CD4-positive, alpha-beta T cell (primary cell): ENCODE measurements at regions not wholly inside any gene's neighbourhood (a gene's known extent, or its start where the extent isn't known, plus 50 kb on each side); places are given as distances from the start of the nearest gene placed in this dataset.

Experiments used
- ATAC-seq: fragments of 200-7000 bp; cut with Tn5 transposase; one replicate; pipeline ENCODE4 v1.10.0; 2022; ENCODE audit warnings: mild to moderate bottlenecking; ENCODE audit not compliant: poor library complexity
- CTCF ChIA-PET: fragments of 350-600 bp; sonication (Branson Sonifier 250); formaldehyde crosslinking; loops from one replicate; lab custom pipeline; 2021; ENCODE audit warnings: antibody characterized with exemption, inconsistent platforms; lab: Charles Lee
- POLR2A ChIA-PET: fragments of 350-600 bp; sonication (Branson Sonifier 250); formaldehyde crosslinking; loops from one replicate; lab custom pipeline; 2021; ENCODE audit warnings: antibody characterized with exemption, inconsistent platforms; lab: Charles Lee
- DNase-seq, 14 experiments: peaks; one replicate each; pipeline ENCODE4 v3.0.0-alpha.2; 2013 to 2020; ENCODE audit warnings: mixed read lengths in 2 of 14
- H3K27ac ChIP-seq, 2 donors: one replicate each; pipeline versions ENCODE4 v1.5.1 to v1.7.0; 2013; ENCODE audit warnings: low read length in 2 of 2, low read depth in 1 of 2, mild to moderate bottlenecking in 1 of 2
- H3K27me3 ChIP-seq, 2 experiments: 1 replicate in 1 of 2; 2 replicates in 1 of 2; pipeline versions ENCODE4 v1.6.1 to v1.7.0; 2013; ENCODE audit warnings: low read length in 2 of 2, control low read depth in 1 of 2, mild to moderate bottlenecking in 1 of 2, moderate library complexity in 1 of 2; ENCODE audit not compliant: insufficient read depth in 2 of 2, control insufficient read depth in 1 of 2
- H3K36me3 ChIP-seq: one replicate; pipeline ENCODE4 v1.6.1; 2013; ENCODE audit warnings: low read length, control low read depth; ENCODE audit not compliant: insufficient read depth
- H3K4me1 ChIP-seq: one replicate; pipeline ENCODE4 v1.6.1; 2013; ENCODE audit warnings: low read length, control low read depth; ENCODE audit not compliant: insufficient read depth
- H3K4me3 ChIP-seq: one replicate; pipeline ENCODE4 v1.5.1; 2013; ENCODE audit warnings: mild to moderate bottlenecking, low read length, moderate library complexity
- H3K9me3 ChIP-seq, 2 experiments: 1 replicate in 1 of 2; 2 replicates in 1 of 2; pipeline versions ENCODE4 v1.6.1 to v1.7.0; 2013; ENCODE audit warnings: low read length in 2 of 2, mild to moderate bottlenecking in 2 of 2, control low read depth in 1 of 2, moderate library complexity in 1 of 2; ENCODE audit not compliant: control insufficient read depth in 1 of 2, insufficient read depth in 1 of 2
- H3K27ac Mint-ChIP-seq: one replicate; pipeline ENCODE4 v1.8.0; 2020; ENCODE audit warnings: mixed read lengths
- H3K27me3 Mint-ChIP-seq: one replicate; pipeline ENCODE4 v1.8.0; 2021; ENCODE audit warnings: mixed read lengths
- H3K36me3 Mint-ChIP-seq: one replicate; pipeline ENCODE4 v1.8.0; 2021; ENCODE audit warnings: low read depth, mixed read lengths
- H3K4me1 Mint-ChIP-seq: one replicate; pipeline ENCODE4 v1.8.0; 2021; ENCODE audit warnings: low read depth, mixed read lengths
- H3K4me3 Mint-ChIP-seq: one replicate; pipeline ENCODE4 v1.8.0; 2020; ENCODE audit warnings: mild to moderate bottlenecking, mixed read lengths
- H3K9me3 Mint-ChIP-seq: one replicate; pipeline ENCODE4 v1.8.0; 2020; ENCODE audit warnings: mixed read lengths
- CTCF ChIP-seq: fragments of 200-600 bp; IDR thresholded peaks from one replicate; pipeline ENCODE4 v1.8.0; 2022; ENCODE audit warnings: antibody characterized with exemption, mild to moderate bottlenecking
- intact Hi-C, 2 experiments: fragments of 100-400 bp; cut with DNase I in 1 of 2; cut with micrococcal nuclease in 1 of 2; formaldehyde crosslinking; loops; one replicate each; pipeline versions ENCODE4 v1.15.1 to v1.9.0; 2023 to 2025; cut with DNase I, micrococcal nuclease

DNA sequence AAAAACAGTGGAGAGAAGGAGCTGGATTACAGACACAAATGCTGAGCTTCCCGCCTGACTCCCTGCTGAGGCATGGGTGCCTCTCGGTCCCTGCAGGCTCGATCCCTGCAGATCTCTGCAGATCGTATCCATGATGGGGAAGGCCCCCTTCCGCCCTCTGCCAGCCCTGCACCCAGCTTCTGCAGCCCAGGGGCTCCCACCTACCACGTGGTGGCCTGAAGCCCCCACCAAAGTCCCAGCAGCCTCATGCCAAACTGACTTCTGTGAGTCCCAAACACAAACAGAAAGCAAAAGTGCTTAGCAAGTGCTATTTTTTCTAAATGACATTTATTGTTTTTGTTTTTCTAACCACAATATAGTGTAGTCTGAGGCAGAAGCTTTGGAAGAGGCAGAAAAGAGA is 127.1 kb upstream of the CHST15 start:
- intact Hi-C loops: no loop called here
- H3K36me3 ChIP-seq: no peaks in the 10 kb centered on the region
- H3K4me1 ChIP-seq: no peaks in the 10 kb centered on the region
- CTCF ChIA-PET: no interaction called here
- H3K27ac ChIP-seq: no peak overlapping the region
- Mint-ChIP-seq H3K27me3 (peaks cover 7% of the 10 kb centered on the region), H3K4me3 (no peak overlapping the region), H3K36me3 (peaks cover 1% of the 10 kb centered on the region), H3K4me1 (no peaks in the 10 kb centered on the region), H3K27ac (no peak overlapping the region), H3K9me3 (no peaks in the 10 kb centered on the region)
- no peaks in the 10 kb centered on the region for H3K27me3 ChIP-seq
- POLR2A ChIA-PET: no interaction called here
- ATAC-seq: no peak
- H3K4me3 ChIP-seq: no peak overlapping the region
- H3K9me3 ChIP-seq: peaks cover 0 to 4% of the 10 kb centered on the region in 2 experiments
- no peak for TF ChIP-seq CTCF
- DNase-seq: no peak

DNA sequence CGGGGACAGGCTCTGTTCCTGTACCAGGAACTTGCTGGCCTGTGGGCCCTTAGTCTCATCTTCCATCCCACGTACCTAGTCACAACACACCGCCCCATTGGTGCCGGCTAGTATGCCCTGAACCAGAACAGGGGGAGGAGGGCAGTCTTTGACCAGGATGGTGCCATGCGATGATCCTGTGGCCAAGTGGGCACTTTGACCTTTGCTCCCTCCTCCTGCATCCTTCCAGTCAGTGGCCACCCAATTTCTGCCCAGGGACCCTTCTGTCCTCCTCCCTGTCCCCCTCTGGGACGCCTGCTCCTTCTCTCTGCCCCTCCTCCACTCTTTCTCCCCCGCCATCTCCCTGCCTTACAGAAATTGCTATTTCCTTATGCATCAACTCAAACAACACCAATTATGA is 126.3 kb upstream of the CHST15 start:
- no peaks in the 10 kb centered on the region for H3K4me1 ChIP-seq
- CTCF ChIA-PET: no interaction called here
- no peak overlapping the region for H3K27ac Mint-ChIP-seq

DNA sequence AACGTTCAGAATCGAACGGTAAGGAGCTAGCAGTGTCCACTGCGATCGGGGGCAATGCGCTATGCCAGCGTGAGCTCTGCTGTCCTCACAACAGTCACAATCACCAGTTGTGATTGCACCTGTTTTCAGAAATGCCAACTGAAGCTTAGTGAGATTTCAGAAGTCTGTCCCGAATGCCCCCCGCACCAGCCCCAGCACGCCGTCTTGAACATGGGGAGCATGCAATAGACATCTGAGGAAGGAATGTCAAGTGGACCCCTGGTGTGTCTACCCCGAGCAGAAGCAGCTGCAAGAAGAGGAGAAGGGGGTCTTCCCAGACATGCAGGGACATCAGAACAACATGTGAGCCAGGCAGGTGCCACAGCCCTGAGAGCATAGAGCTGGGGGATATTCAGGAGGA is 125.7 kb upstream of the CHST15 start:
- Histone ChIP-seq H3K9me3 (peaks cover 0 to 4% of the 10 kb centered on the region in 2 experiments), H3K36me3 (no peaks in the 10 kb centered on the region), H3K27ac (no peak overlapping the region), H3K27me3 (no peaks in the 10 kb centered on the region), H3K4me1 (no peaks in the 10 kb centered on the region), H3K4me3 (no peak overlapping the region)
- H3K27ac Mint-ChIP-seq: no peak overlapping the region
- H3K36me3 Mint-ChIP-seq: no peaks in the 10 kb centered on the region
- no peak for ATAC-seq
- no peaks in the 10 kb centered on the region for H3K9me3 Mint-ChIP-seq
- no peak for DNase-seq
- H3K4me1 Mint-ChIP-seq: no peaks in the 10 kb centered on the region
- ChIA-PET POLR2A (no interaction called here), CTCF (no interaction called here)
- intact Hi-C loops: no loop called here
- no peak for TF ChIP-seq CTCF
- peaks cover 7% of the 10 kb centered on the region for H3K27me3 Mint-ChIP-seq
- H3K4me3 Mint-ChIP-seq: no peak overlapping the region

More for the DNA sequence above, 126.3 kb upstream of the CHST15 start:
- H3K27ac ChIP-seq: no peak overlapping the region
- no peaks in the 10 kb centered on the region for H3K27me3 ChIP-seq
- no peaks in the 10 kb centered on the region for H3K4me1 Mint-ChIP-seq
- ATAC-seq (no peak), DNase-seq (no peak)
- POLR2A ChIA-PET: no interaction called here
- H3K36me3 Mint-ChIP-seq: no peaks in the 10 kb centered on the region
- no peak overlapping the region for H3K4me3 Mint-ChIP-seq
- H3K4me3 ChIP-seq: no peak overlapping the region
- no peaks in the 10 kb centered on the region for H3K9me3 Mint-ChIP-seq
- peaks cover 0 to 4% of the 10 kb centered on the region in 2 experiments for H3K9me3 ChIP-seq
- intact Hi-C loops: no loop called here
- no peak for TF ChIP-seq CTCF
- H3K36me3 ChIP-seq: no peaks in the 10 kb centered on the region
- H3K27me3 Mint-ChIP-seq: peaks cover 7% of the 10 kb centered on the region
